H1 (cell line): ENCODE measurements at regions not wholly inside any gene's neighbourhood (a gene's known extent, or its start where the extent isn't known, plus 50 kb on each side); places are given as distances from the start of the nearest gene placed in this dataset.

ENCODE experiments used
- CTCF ChIA-PET: fragments of 300-600 bp; sonication (Branson Sonifier 250); formaldehyde crosslinking; loops from one replicate; lab custom pipeline; 2021; ENCODE audit not compliant: partially characterized antibody; lab: Charles Lee
- POLR2A ChIA-PET: fragments of 300-600 bp; sonication (Branson Sonifier 250); formaldehyde crosslinking; loops from one replicate; lab custom pipeline; 2021; ENCODE audit warnings: inconsistent platforms; ENCODE audit not compliant: partially characterized antibody; lab: Charles Lee
- DNase-seq, 2 experiments: peaks; one replicate each; pipeline versions ENCODE4 v3.0.0 to v3.0.0-alpha.2; 2010 to 2022; ENCODE audit warnings: low spot score in 2 of 2, low read depth in 1 of 2, mixed read lengths in 1 of 2
- FAIRE-seq: peaks from 2 replicates; lab custom pipeline; 2011; peaks lifted over from hg19 to GRCh38; lab: Jason Lieb, UNC
- H2AFZ ChIP-seq: 2 replicates; pipeline ENCODE4 v1.8.1; 2012; ENCODE audit warnings: low read length, inconsistent platforms
- H2AK5ac ChIP-seq: 2 replicates; pipeline ENCODE4 v1.6.1; 2013; ENCODE audit warnings: low read depth, low read length
- H2BK120ac ChIP-seq: replicated peaks from 2 replicates; pipeline ENCODE3; 2013; ENCODE audit warnings: low read depth, low read length, inconsistent platforms
- H2BK12ac ChIP-seq: 2 replicates; pipeline ENCODE4 v1.6.1; 2013; ENCODE audit warnings: low read depth, low read length
- H2BK15ac ChIP-seq: 2 replicates; pipeline ENCODE4 v1.6.1; 2013; ENCODE audit warnings: low read length
- H2BK20ac ChIP-seq: 2 replicates; pipeline ENCODE4 v1.6.1; 2013; ENCODE audit warnings: low read length
- H2BK5ac ChIP-seq: 2 replicates; pipeline ENCODE4 v1.6.1; 2013; ENCODE audit warnings: low read depth, low read length
- H3K14ac ChIP-seq: 2 replicates; pipeline ENCODE4 v1.6.1; 2013; ENCODE audit warnings: inconsistent platforms; ENCODE audit not compliant: insufficient read length
- H3K18ac ChIP-seq: 2 replicates; pipeline ENCODE4 v1.6.1; 2013; ENCODE audit warnings: low read length; ENCODE audit errors: extremely low read depth
- H3K23ac ChIP-seq: 2 replicates; pipeline ENCODE4 v1.6.1; 2013; ENCODE audit warnings: inconsistent platforms; ENCODE audit not compliant: insufficient read length
- H3K23me2 ChIP-seq: 2 replicates; pipeline ENCODE4 v1.6.1; 2013; ENCODE audit warnings: low read depth, low read length
- H3K27ac ChIP-seq: 2 replicates; pipeline ENCODE4 v1.6.1; 2011; ENCODE audit warnings: low read depth, low read length, inconsistent platforms
- H3K27me3 ChIP-seq, 4 experiments: replicated peaks in 1 of 4; 1 replicate in 1 of 4; 2 replicates in 3 of 4; pipeline versions ENCODE4 v1.6.1 to v1.8.1; 2011 to 2013; ENCODE audit warnings: low read length in 3 of 4, mild to moderate bottlenecking in 3 of 4, inconsistent platforms in 2 of 4, mixed read lengths in 2 of 4, moderate library complexity in 1 of 4; ENCODE audit not compliant: control insufficient read depth in 3 of 4, insufficient read depth in 3 of 4; ENCODE audit errors: extremely low read depth in 1 of 4
- H3K36me3 ChIP-seq, 4 experiments: 2 replicates each; pipeline versions ENCODE4 v1.6.1 to v1.8.1; 2011 to 2013; ENCODE audit warnings: mild to moderate bottlenecking in 4 of 4, low read length in 3 of 4, moderate library complexity in 2 of 4, control low read depth in 1 of 4, inconsistent platforms in 1 of 4; ENCODE audit not compliant: insufficient read depth in 4 of 4, control insufficient read depth in 2 of 4
- H3K4ac ChIP-seq: replicated peaks from 2 replicates; pipeline ENCODE3; 2013; ENCODE audit warnings: low read length, low read depth, mixed read lengths, inconsistent platforms; ENCODE audit not compliant: insufficient read length
- H3K4me1 ChIP-seq, 4 experiments: replicated peaks in 1 of 4; 1 replicate in 1 of 4; 2 replicates in 3 of 4; pipeline versions ENCODE4 v1.6.1 to v1.8.1; 2011 to 2013; ENCODE audit warnings: low read length in 3 of 4, inconsistent platforms in 2 of 4, mixed read lengths in 1 of 4; ENCODE audit not compliant: insufficient read depth in 4 of 4, control insufficient read depth in 3 of 4
- H3K4me2 ChIP-seq, 2 experiments: 2 replicates each; pipeline versions ENCODE4 v1.6.1 to v1.8.1; 2011 to 2013; ENCODE audit warnings: low read depth in 2 of 2, low read length in 2 of 2, control low read depth in 1 of 2, inconsistent platforms in 1 of 2, mild to moderate bottlenecking in 1 of 2; ENCODE audit not compliant: insufficient read depth in 1 of 2
- H3K4me3 ChIP-seq, 4 experiments: fragments of 200-600, 300-600 bp in 1 of 4; sonication (generic), shearing (Covaris generic), sonication (Bioruptor Twin) in 1 of 4; 2 replicates each; pipeline versions ENCODE4 v1.5.1 to v1.8.1; 2011 to 2016; ENCODE audit warnings: low read length in 4 of 4, low read depth in 3 of 4, control low read depth in 2 of 4, inconsistent platforms in 2 of 4, mild to moderate bottlenecking in 2 of 4, mixed read lengths in 1 of 4, moderate library complexity in 1 of 4; ENCODE audit not compliant: insufficient read depth in 2 of 4; ENCODE audit errors: extremely low read depth in 1 of 4
- H3K56ac ChIP-seq: replicated peaks from 2 replicates; pipeline ENCODE3; 2013; ENCODE audit warnings: low read depth, mild to moderate bottlenecking, mixed read lengths, low read length, inconsistent platforms; ENCODE audit not compliant: insufficient read length
- H3K79me1 ChIP-seq: 2 replicates; pipeline ENCODE4 v1.6.1; 2013; ENCODE audit warnings: low read depth, low read length, control low read depth
- H3K79me2 ChIP-seq, 2 experiments: 2 replicates each; pipeline versions ENCODE4 v1.6.1 to v1.8.1; 2012 to 2013; ENCODE audit warnings: low read length in 2 of 2, mild to moderate bottlenecking in 2 of 2, inconsistent platforms in 1 of 2; ENCODE audit not compliant: insufficient read depth in 2 of 2, control insufficient read depth in 1 of 2
- H3K9ac ChIP-seq, 4 experiments: replicated peaks in 1 of 4; 1 replicate in 1 of 4; 2 replicates in 3 of 4; pipeline versions ENCODE4 v1.6.1 to v1.8.1; 2011 to 2013; ENCODE audit warnings: low read depth in 3 of 4, low read length in 3 of 4, control low read depth in 2 of 4, mild to moderate bottlenecking in 2 of 4, moderate library complexity in 2 of 4, inconsistent platforms in 1 of 4; ENCODE audit errors: extremely low read depth in 1 of 4
- H3K9me3 ChIP-seq, 2 experiments: 2 replicates each; pipeline versions ENCODE4 v1.6.1 to v1.8.1; 2012 to 2013; ENCODE audit warnings: mild to moderate bottlenecking in 2 of 2, moderate library complexity in 2 of 2, control low read depth in 1 of 2, inconsistent platforms in 1 of 2, low read depth in 1 of 2, low read length in 1 of 2, mixed read lengths in 1 of 2; ENCODE audit not compliant: insufficient read depth in 2 of 2
- H4K20me1 ChIP-seq, 2 experiments: replicated peaks in 1 of 2; 2 replicates each; pipeline versions ENCODE3 to v1.8.1; 2011 to 2013; ENCODE audit warnings: inconsistent platforms in 2 of 2, low read length in 2 of 2, mild to moderate bottlenecking in 1 of 2; ENCODE audit not compliant: insufficient read depth in 2 of 2, control insufficient read depth in 1 of 2
- H4K5ac ChIP-seq: 2 replicates; pipeline ENCODE4 v1.6.1; 2013; ENCODE audit warnings: low read length, low read depth, mixed read lengths, inconsistent platforms; ENCODE audit not compliant: insufficient read length
- H4K8ac ChIP-seq: 2 replicates; pipeline ENCODE4 v1.8.0; 2013; ENCODE audit warnings: mild to moderate bottlenecking, moderate library complexity, low read length, inconsistent platforms; ENCODE audit not compliant: insufficient read depth; ENCODE audit errors: extremely low read depth
- H4K91ac ChIP-seq: replicated peaks from 2 replicates; pipeline ENCODE3; 2013; ENCODE audit warnings: low read length, mixed read lengths, inconsistent platforms; ENCODE audit not compliant: insufficient read length
- BRCA1 ChIP-seq: IDR thresholded peaks from 2 replicates; pipeline ENCODE4 v1.6.1; 2012; ENCODE audit warnings: low read depth, low read length, improper control_type of control experiment
- CBX8 ChIP-seq: fragments of 300-800, 300-1000 bp; sonication (generic); IDR thresholded peaks from 2 replicates; pipeline ENCODE4 v1.7.1; 2016; ENCODE audit warnings: low read depth, low read length, borderline replicate concordance
- CTBP2 ChIP-seq: IDR thresholded peaks from 2 replicates; pipeline ENCODE4 v1.7.0; 2011; ENCODE audit warnings: borderline replicate concordance, mild to moderate bottlenecking, moderate library complexity, mixed read lengths, low read length; ENCODE audit not compliant: insufficient read depth, insufficient read length
- KDM4A ChIP-seq: IDR thresholded peaks from one replicate; pipeline ENCODE4 v1.7.1; 2012; ENCODE audit warnings: low read depth, mild to moderate bottlenecking, moderate library complexity, low read length, inconsistent platforms; ENCODE audit not compliant: severe bottlenecking
- MAFK ChIP-seq: IDR thresholded peaks from 2 replicates; pipeline ENCODE4 v1.6.1; 2012; ENCODE audit warnings: low read depth, mild to moderate bottlenecking, improper control_type of control experiment, low read length
- POLR2A ChIP-seq, 2 experiments: IDR thresholded peaks; 1 replicate in 1 of 2; 2 replicates in 1 of 2; pipeline ENCODE4 v1.6.1; 2011; ENCODE audit warnings: low read depth in 2 of 2, low read length in 2 of 2, mild to moderate bottlenecking in 2 of 2; ENCODE audit errors: control extremely low read depth in 1 of 2
- POLR2AphosphoS5 ChIP-seq: IDR thresholded peaks from 2 replicates; pipeline ENCODE4 v1.6.1; 2011; ENCODE audit warnings: low read depth, low read length
- TCF12 ChIP-seq: IDR thresholded peaks from 2 replicates; pipeline ENCODE4 v1.6.1; 2011; ENCODE audit warnings: low read depth, mild to moderate bottlenecking, low read length
- TEAD4 ChIP-seq: IDR thresholded peaks from 2 replicates; pipeline ENCODE4 v1.6.1; 2012; ENCODE audit warnings: low read depth, low read length, inconsistent platforms, mixed read lengths
- ZNF274 ChIP-seq: IDR thresholded peaks from 2 replicates; pipeline ENCODE4 v1.7.0; 2012; ENCODE audit warnings: low read length, borderline replicate concordance; ENCODE audit errors: extremely low read depth
- WGBS, 2 experiments: shearing (Covaris generic) in 1 of 2; methylation state at CpG; one replicate each; pipeline versions ENCODE4 v1.1.6 to v1.1.7; 2013 to 2015; ENCODE audit warnings: low lambda C conversion rate in 2 of 2, mixed read lengths in 2 of 2, inconsistent platforms in 1 of 2, low coverage in 1 of 2, missing lambda C conversion rate in 1 of 2; ENCODE audit not compliant: insufficient replicate concordance in 2 of 2, insufficient coverage in 1 of 2, insufficient read length in 1 of 2; ENCODE audit errors: extremely low coverage in 1 of 2, missing lambda C conversion rate in 1 of 2; 5-methylcytosine and 5-hydroxymethylcytosine counted together

- no peak overlapping the region for H4K5ac ChIP-seq
- H3K79me1 ChIP-seq: no peaks in the 10 kb centered on the region
- H3K23ac ChIP-seq: no peak overlapping the region
- no peak overlapping the region for H4K8ac ChIP-seq
- H2BK20ac ChIP-seq: 0 out of 2 replicates have a peak overlapping the region, but pooled peaks have one; percentile 48
- no peak overlapping the region for H3K56ac ChIP-seq
- H2BK120ac ChIP-seq: no peak overlapping the region
- H3K27ac ChIP-seq: no peak overlapping the region
- H4K20me1 ChIP-seq: no peaks in the 10 kb centered on the region
- H4K91ac ChIP-seq: no peak overlapping the region
- H3K4me1 ChIP-seq: peaks cover 0 to 2% (median 0%) of the 10 kb centered on the region in 4 experiments; a peak in 2 of 7 replicates
- no peak overlapping the region for H3K14ac ChIP-seq
- peak overlapping the region; percentile 10; the same call in 1 of the 2 replicates for H3K18ac ChIP-seq
- 0 out of 2 replicates have a peak overlapping the region, but pooled peaks have one; percentile 43 for H2BK12ac ChIP-seq
- POLR2A ChIA-PET: no interaction called here
- H3K27me3 ChIP-seq: no peaks in the 10 kb centered on the region
- H3K36me3 ChIP-seq: no peaks in the 10 kb centered on the region
- 0 out of 2 replicates have a peak overlapping the region, but pooled peaks have one; percentile 77 for H2BK15ac ChIP-seq
- no peaks in the 10 kb centered on the region for H3K79me2 ChIP-seq
- no peak overlapping the region for H3K9ac ChIP-seq
- H2BK5ac ChIP-seq: no peak overlapping the region
- CTCF ChIA-PET: interaction anchor here (0.9 to 10.4 kb wide), 4 partner anchors 15 to 379 kb away, joined by 4 to 94 read pairs (median 6); no protein-coding TSS in a partner anchor
- peak overlapping the region; percentile 89 for H2AFZ ChIP-seq
- WGBS, 2 experiments: 90% methylated on average over 11 of the region's 11 CpGs; no CpG with 5 or more reads in 1 of the 2 experiments
- H2AK5ac ChIP-seq: peak overlapping the region; percentile 11; the same call in 1 of the 2 replicates
- H3K9me3 ChIP-seq: peaks cover 0 to under 1% of the 10 kb centered on the region in 2 experiments; a peak in 1 of 4 replicates
- H3K4me2 ChIP-seq: no peak overlapping the region; a peak in 1 of 4 replicates
- FAIRE-seq (no peak), DNase-seq (no peak)
- no peak overlapping the region for H3K4ac ChIP-seq
- no peaks in the 10 kb centered on the region for H3K23me2 ChIP-seq
- no peak overlapping the region for H3K4me3 ChIP-seq
- TF ChIP-seq POLR2AphosphoS5: no peak
- no peak for TF ChIP-seq CTBP2
- TF ChIP-seq POLR2A (IDR thresholded peaks at IDR 0.05; ENCODE audit: control extremely low read depth in 1 of 2, low read depth in 2 of 2, low read length in 2 of 2): no peak
- no peak for TF ChIP-seq TEAD4
- no peak for TF ChIP-seq CBX8
- TF ChIP-seq KDM4A: no peak
- TF ChIP-seq BRCA1: no peak
- TF ChIP-seq MAFK: no peak
- TF ChIP-seq ZNF274: no peak
- TF ChIP-seq TCF12: no peak
Measured at GRCh38 chr10:78277314-78278057, 243.8 kb downstream of the RPS24 start.
